Upper lobe of left lung (tissue), 4 donors: ENCODE measurements at regions not wholly inside any gene's neighbourhood (a gene's known extent, or its start where the extent isn't known, plus 50 kb on each side); places are given as distances from the start of the nearest gene placed in this dataset.

Source experiments
- EP300 ChIP-seq, 4 donors: sonication (generic); formaldehyde crosslinking; IDR thresholded peaks; one replicate each; pipeline ENCODE4 v1.5.1; 2017; ENCODE audit warnings: antibody characterized with exemption in 4 of 4, control low read depth in 2 of 4
- POLR2A ChIP-seq, 4 donors: fragments of 450-650 bp; IDR thresholded peaks; one replicate each; pipeline ENCODE4 v1.5.1; 2016 to 2017; ENCODE audit warnings: antibody characterized with exemption in 4 of 4, mild to moderate bottlenecking in 2 of 4
- POLR2AphosphoS5 ChIP-seq, 2 donors: sonication (generic); formaldehyde crosslinking; IDR thresholded peaks; one replicate each; pipeline ENCODE4 v1.5.1; 2017; ENCODE audit warnings: antibody characterized with exemption in 2 of 2
- TF ChIP-seq, protein P1 (sequence below), 6 experiments: fragments of 450-650 bp in 4 of 6; fragments of 200-600 bp in 2 of 6; sonication (generic) in 2 of 6; IDR thresholded peaks; one replicate each; pipeline ENCODE4 v1.5.1; 2016 to 2019; ENCODE audit warnings: antibody characterized with exemption in 6 of 6

- no peak for TF ChIP-seq POLR2A (IDR thresholded peaks at IDR 0.05)
- TF ChIP-seq, protein P1, sequence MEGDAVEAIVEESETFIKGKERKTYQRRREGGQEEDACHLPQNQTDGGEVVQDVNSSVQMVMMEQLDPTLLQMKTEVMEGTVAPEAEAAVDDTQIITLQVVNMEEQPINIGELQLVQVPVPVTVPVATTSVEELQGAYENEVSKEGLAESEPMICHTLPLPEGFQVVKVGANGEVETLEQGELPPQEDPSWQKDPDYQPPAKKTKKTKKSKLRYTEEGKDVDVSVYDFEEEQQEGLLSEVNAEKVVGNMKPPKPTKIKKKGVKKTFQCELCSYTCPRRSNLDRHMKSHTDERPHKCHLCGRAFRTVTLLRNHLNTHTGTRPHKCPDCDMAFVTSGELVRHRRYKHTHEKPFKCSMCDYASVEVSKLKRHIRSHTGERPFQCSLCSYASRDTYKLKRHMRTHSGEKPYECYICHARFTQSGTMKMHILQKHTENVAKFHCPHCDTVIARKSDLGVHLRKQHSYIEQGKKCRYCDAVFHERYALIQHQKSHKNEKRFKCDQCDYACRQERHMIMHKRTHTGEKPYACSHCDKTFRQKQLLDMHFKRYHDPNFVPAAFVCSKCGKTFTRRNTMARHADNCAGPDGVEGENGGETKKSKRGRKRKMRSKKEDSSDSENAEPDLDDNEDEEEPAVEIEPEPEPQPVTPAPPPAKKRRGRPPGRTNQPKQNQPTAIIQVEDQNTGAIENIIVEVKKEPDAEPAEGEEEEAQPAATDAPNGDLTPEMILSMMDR (IDR thresholded peaks at IDR 0.05): no peak
- no peak for TF ChIP-seq EP300 (IDR thresholded peaks at IDR 0.05)
- TF ChIP-seq POLR2AphosphoS5 (IDR thresholded peaks at IDR 0.05): no peak
Observed at GRCh38 chr3:117137065-117137464, 427.5 kb downstream of the TUSC7 start.
